NCI-H226 (cell line): ENCODE measurements at regions not wholly inside any gene's neighbourhood (a gene's known extent, or its start where the extent isn't known, plus 50 kb on each side); places are given as distances from the start of the nearest gene placed in this dataset.

Experiments used
- DNase-seq: peaks from one replicate; pipeline ENCODE4 v3.0.0-alpha.2; 2015

- no peak for DNase-seq
Observed at GRCh38 chr18:22570492-22570891, 152.8 kb upstream of the CTAGE1 start.

DNA sequence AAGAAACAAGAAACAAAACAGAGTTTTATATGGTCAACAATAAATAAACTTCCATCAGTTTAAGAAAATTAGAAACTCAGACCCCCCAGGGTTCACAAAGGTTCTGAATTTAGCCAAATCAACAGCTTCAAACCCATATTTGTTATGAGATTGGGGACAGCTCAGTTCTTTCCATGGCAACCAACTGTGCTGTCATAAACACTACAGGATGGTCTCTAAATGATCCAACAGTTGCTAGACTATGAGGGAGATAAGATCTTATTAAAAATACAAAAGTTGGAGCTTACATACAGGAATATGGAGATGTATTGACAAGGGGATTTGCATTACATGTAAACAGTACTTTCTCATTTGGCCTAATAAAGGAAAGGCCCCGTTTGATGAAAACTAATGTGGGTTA, 154.6 kb upstream of the CTAGE1 start:
- DNase-seq: no peak

- no peak for DNase-seq
Observed at GRCh38 chr18:22579271-22579670, 161.6 kb upstream of the CTAGE1 start.

GRCh38 chr18:22585333-22585732, 167.6 kb upstream of the CTAGE1 start:
- no peak for DNase-seq

GRCh38 chr18:22585821-22586220, 168.1 kb upstream of the CTAGE1 start:
- DNase-seq: no peak

DNA sequence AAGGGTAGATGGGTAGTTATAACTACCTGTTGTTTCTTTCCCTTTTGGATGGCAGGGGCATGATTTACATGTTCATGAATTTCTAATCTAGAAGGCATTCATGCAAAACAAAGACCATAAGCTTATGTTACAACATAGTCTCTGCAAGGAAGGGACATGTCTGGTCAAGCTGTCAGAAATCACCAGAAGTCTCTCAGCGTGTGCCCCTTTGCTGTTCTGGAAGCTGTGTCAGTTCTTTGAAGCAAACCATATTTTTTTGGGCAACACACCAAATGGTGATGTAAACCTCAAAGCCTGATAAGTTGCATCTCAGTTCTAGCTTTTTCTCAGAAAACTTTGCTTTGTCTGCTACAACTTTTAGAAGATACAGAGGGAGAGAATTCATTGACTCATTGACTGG, 173.5 kb upstream of the CTAGE1 start:
- peak; percentile 41 for DNase-seq

- no peak for DNase-seq
Observed at GRCh38 chr18:22594155-22594690, 176.5 kb upstream of the CTAGE1 start.

- no peak for DNase-seq
Observed at GRCh38 chr18:22601481-22601880, 183.8 kb upstream of the CTAGE1 start.

GRCh38 chr18:22602456-22602855, 184.7 kb upstream of the CTAGE1 start:
- DNase-seq: peak; percentile 61

GRCh38 chr18:22603902-22604301, 186.2 kb upstream of the CTAGE1 start:
- no peak for DNase-seq

DNA sequence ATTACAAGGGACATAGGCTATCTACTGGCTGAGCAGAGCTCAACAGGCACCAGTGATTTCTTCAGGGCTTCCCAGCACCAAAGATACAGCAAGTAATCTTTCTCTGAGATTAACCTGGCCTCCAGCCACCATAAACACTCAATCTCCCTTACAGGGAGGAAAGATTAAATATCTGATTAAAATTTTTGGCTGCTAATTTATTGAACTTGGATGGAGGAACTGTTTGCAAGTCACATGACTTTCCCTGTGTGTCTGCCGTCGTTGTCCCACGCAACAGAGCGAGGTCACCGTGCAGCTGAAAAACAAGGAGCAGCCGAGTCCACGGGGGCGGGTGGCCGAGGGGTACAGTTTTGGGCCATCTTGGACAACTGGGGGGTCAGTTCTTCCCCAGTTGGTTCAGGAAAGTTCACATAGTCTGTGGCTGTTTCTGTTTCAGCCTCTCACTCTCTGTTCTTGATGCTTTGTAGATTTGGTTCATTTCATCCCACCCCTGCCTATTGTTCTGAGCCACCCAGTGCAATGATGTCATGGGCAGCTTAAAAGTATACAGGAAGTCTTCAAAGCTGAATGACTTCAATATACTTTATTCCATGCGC, 186.8 kb upstream of the CTAGE1 start:
- DNase-seq: peak; percentile 26

DNA sequence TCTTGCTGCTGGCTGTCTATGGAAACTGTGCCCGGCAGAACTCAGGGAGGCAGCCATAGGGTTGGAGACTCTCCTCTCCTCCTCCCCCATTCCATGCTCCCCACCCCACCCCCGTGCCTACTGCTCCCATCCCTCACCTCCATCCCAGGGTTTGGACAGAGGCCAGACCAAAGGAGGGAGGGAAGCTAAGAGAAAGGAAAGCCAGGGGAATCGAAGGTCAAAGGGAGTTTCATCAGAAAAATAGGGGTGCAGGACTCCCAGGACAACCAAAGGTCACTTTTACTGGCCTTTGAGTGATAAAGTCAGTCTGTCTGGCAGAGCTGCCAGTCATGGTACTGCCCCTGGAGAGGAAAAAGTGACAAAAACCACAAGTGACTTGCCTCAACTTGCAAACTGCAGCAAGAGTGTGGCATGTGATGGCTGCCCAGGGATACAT, 187.3 kb upstream of the CTAGE1 start:
- DNase-seq: peak; percentile 53

- no peak for DNase-seq
Observed at GRCh38 chr18:22605736-22606135, 188.0 kb upstream of the CTAGE1 start.

DNA sequence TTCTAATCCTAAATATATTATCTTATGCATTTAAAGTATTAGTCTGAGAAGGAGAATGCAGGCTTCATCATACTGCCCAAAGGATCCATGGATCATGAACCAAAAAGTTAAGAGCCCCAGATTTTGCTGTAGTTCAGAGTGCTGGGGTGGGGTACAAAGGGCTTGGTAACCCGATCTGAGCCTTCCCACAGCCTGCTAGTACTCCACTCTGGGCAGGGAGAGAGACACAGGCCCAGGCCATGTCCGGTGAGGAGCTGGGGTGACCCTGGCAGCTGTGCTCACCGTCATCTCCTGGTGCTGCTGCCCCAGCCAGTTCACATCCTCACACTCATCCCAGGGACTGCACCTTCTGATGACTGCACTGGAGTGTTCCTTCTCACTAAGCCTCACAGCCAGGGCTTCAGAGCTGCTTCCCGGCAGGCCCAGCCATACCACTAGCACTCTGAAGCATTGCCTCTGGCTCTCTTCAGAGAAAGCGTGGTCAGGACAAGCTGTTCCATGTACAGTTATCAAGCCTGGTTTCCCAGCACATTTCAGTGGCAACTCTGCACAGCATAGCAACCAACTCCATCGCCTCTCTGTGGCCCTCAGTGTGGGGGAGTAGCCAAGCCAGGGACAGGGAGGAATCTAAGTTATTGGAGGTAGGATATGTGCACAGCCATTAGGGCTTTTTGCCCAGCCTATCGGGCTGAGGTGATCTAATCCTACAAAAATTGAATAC, 189.0 kb upstream of the CTAGE1 start:
- DNase-seq: peak; percentile 68

GRCh38 chr18:22607284-22607635, 189.5 kb upstream of the CTAGE1 start:
- DNase-seq: no peak

DNA sequence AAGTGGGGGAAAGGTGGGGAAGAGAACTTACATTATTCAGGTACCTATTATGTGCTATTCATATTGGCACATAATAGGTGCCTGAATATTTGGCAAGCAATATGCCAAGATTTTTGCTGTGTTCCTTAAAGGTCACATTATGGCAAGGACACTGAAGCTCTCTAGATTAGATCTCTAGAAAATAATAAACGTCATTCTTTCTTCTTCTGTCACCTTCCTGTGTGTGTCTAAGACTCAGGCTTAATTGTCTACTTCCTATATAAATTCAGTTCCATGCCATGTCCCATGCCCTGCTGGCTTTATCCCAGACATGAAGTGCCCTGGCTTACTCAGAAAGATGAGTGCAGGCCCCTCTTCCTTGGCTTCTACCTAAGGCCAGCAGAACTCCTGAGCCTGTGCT, 191.1 kb upstream of the CTAGE1 start:
- no peak for DNase-seq

- no peak for DNase-seq
Observed at GRCh38 chr18:22609642-22610041, 191.9 kb upstream of the CTAGE1 start.

- DNase-seq: no peak
Observed at GRCh38 chr18:22613058-22613690, 195.5 kb upstream of the CTAGE1 start.

- DNase-seq: peak; percentile 65
Observed at GRCh38 chr18:22613788-22614187, 196.1 kb upstream of the CTAGE1 start.

- no peak for DNase-seq
Observed at GRCh38 chr18:22623513-22623912, 205.8 kb upstream of the CTAGE1 start.

DNA sequence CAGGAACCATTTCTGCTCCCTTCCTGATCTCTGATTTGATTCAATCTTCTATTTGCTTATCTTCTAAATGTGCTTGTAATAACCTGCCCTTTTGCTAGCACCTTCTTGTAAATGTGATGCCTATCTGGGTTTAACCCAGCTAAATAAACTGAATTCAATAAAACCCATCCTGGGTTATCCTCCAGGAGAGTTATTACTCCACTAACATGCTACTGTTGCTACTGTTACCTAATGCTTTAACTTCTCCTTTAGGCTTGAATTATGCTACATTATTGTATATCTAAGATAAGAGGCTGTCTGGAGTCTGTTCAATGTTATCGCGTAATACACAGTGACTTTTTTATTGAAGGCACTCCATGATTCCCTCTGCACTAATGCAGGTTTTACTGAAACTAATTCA, 206.5 kb upstream of the CTAGE1 start:
- DNase-seq: no peak

- no peak for DNase-seq
Observed at GRCh38 chr18:22625406-22625805, 207.7 kb upstream of the CTAGE1 start.

DNA sequence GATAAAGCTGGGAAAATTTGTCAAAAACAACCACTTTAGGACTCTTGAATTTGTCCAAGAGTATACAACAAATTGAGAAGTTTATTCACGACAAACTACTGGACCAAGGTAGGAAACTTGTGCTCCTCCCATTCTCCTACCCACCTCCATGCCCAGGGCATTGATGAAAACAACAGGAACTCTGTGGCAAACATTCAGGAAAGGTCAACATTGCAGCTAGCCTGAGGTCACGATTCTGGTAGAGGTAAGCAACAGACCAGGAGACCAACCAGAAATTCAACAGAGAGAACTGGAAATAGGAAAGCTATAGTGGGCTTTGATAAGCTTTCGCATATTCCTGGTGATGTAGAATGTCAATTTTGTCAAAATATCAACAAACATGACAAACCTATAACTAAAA, 209.1 kb upstream of the CTAGE1 start:
- no peak for DNase-seq

GRCh38 chr18:22627506-22627905, 209.8 kb upstream of the CTAGE1 start:
- no peak for DNase-seq
